HL-60 (cell line): ENCODE measurements at regions not wholly inside any gene's neighbourhood (a gene's known extent, or its start where the extent isn't known, plus 50 kb on each side); places are given as distances from the start of the nearest gene placed in this dataset.

Source experiments
- DNase-seq, 2 experiments: peaks; one replicate each; pipeline ENCODE4 v3.0.0-alpha.2; 2010 to 2020; ENCODE audit warnings: low read depth in 1 of 2, low spot score in 1 of 2
- H3K27ac ChIP-seq: fragments of 250-450 bp; sonication (Bioruptor Pico); replicated peaks from 2 replicates; pipeline ENCODE4 v1.5.1; 2020; ENCODE audit warnings: mild to moderate bottlenecking, moderate library complexity
- H3K27me3 ChIP-seq: fragments of 250-450 bp; sonication (Bioruptor Pico); 2 replicates; pipeline ENCODE4 v1.5.1; 2021; ENCODE audit warnings: mild to moderate bottlenecking, moderate library complexity; ENCODE audit not compliant: insufficient read depth, poor library complexity, severe bottlenecking
- H3K4me3 ChIP-seq: replicated peaks from 2 replicates; pipeline ENCODE4 v1.5.1; 2011; ENCODE audit warnings: mild to moderate bottlenecking, control low read depth, low read length; ENCODE audit not compliant: insufficient read depth
- GABPA ChIP-seq: IDR thresholded peaks from 2 replicates; pipeline ENCODE4 v1.6.1; 2012; ENCODE audit warnings: low read depth
- POLR2AphosphoS5 ChIP-seq: IDR thresholded peaks from 2 replicates; pipeline ENCODE4 v1.6.1; 2012; ENCODE audit warnings: low read depth
- SPI1 ChIP-seq: IDR thresholded peaks from 2 replicates; pipeline ENCODE4 v1.6.1; 2012; ENCODE audit warnings: low read depth, mild to moderate bottlenecking, borderline replicate concordance
- TF ChIP-seq, protein P1 (sequence below): IDR thresholded peaks from one replicate; pipeline ENCODE4 v1.5.1; 2011; ENCODE audit warnings: low read length, control low read depth, inconsistent platforms; ENCODE audit not compliant: insufficient read depth
- TF ChIP-seq, protein P2 (sequence below): IDR thresholded peaks from 2 replicates; pipeline ENCODE4 v1.6.1; 2012; ENCODE audit warnings: low read depth; ENCODE audit not compliant: insufficient replicate concordance

GRCh38 chr5:71899865-71900342 is 180.8 kb downstream of the CARTPT start:
- Histone ChIP-seq H3K27ac (no peak overlapping the region), H3K4me3 (no peak overlapping the region), H3K27me3 (no peaks in the 10 kb centered on the region)
- DNase-seq, result no peak
- no peak for TF ChIP-seq POLR2AphosphoS5
- TF ChIP-seq, protein P1, sequence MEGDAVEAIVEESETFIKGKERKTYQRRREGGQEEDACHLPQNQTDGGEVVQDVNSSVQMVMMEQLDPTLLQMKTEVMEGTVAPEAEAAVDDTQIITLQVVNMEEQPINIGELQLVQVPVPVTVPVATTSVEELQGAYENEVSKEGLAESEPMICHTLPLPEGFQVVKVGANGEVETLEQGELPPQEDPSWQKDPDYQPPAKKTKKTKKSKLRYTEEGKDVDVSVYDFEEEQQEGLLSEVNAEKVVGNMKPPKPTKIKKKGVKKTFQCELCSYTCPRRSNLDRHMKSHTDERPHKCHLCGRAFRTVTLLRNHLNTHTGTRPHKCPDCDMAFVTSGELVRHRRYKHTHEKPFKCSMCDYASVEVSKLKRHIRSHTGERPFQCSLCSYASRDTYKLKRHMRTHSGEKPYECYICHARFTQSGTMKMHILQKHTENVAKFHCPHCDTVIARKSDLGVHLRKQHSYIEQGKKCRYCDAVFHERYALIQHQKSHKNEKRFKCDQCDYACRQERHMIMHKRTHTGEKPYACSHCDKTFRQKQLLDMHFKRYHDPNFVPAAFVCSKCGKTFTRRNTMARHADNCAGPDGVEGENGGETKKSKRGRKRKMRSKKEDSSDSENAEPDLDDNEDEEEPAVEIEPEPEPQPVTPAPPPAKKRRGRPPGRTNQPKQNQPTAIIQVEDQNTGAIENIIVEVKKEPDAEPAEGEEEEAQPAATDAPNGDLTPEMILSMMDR, result no peak
- no peak for TF ChIP-seq GABPA
- TF ChIP-seq, protein P2, sequence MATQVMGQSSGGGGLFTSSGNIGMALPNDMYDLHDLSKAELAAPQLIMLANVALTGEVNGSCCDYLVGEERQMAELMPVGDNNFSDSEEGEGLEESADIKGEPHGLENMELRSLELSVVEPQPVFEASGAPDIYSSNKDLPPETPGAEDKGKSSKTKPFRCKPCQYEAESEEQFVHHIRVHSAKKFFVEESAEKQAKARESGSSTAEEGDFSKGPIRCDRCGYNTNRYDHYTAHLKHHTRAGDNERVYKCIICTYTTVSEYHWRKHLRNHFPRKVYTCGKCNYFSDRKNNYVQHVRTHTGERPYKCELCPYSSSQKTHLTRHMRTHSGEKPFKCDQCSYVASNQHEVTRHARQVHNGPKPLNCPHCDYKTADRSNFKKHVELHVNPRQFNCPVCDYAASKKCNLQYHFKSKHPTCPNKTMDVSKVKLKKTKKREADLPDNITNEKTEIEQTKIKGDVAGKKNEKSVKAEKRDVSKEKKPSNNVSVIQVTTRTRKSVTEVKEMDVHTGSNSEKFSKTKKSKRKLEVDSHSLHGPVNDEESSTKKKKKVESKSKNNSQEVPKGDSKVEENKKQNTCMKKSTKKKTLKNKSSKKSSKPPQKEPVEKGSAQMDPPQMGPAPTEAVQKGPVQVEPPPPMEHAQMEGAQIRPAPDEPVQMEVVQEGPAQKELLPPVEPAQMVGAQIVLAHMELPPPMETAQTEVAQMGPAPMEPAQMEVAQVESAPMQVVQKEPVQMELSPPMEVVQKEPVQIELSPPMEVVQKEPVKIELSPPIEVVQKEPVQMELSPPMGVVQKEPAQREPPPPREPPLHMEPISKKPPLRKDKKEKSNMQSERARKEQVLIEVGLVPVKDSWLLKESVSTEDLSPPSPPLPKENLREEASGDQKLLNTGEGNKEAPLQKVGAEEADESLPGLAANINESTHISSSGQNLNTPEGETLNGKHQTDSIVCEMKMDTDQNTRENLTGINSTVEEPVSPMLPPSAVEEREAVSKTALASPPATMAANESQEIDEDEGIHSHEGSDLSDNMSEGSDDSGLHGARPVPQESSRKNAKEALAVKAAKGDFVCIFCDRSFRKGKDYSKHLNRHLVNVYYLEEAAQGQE, result no peak
- TF ChIP-seq SPI1, result no peak

GRCh38 chr5:71903808-71904207 is 184.7 kb downstream of the CARTPT start:
- no peak overlapping the region for H3K4me3 ChIP-seq
- no peak for DNase-seq
- TF ChIP-seq POLR2AphosphoS5 (no peak), SPI1 (no peak)
- TF ChIP-seq, protein P1, result no peak
- TF ChIP-seq, protein P2, result no peak
- H3K27me3 ChIP-seq, result no peaks in the 10 kb centered on the region
- H3K27ac ChIP-seq, result no peak overlapping the region

- TF ChIP-seq GABPA (no peak), POLR2AphosphoS5 (no peak), SPI1 (no peak)
- TF ChIP-seq, protein P1, result no peak
- TF ChIP-seq, protein P2, result no peak
- no peak overlapping the region for H3K4me3 ChIP-seq
- H3K27ac ChIP-seq, result no peak overlapping the region
- DNase-seq, result no peak
- no peaks in the 10 kb centered on the region for H3K27me3 ChIP-seq
Observed at GRCh38 chr5:71904852-71905251, 185.8 kb downstream of the CARTPT start.
